Esophagus squamous epithelium (tissue), 5 donors: ENCODE measurements at regions not wholly inside any gene's neighbourhood (a gene's known extent, or its start where the extent isn't known, plus 50 kb on each side); places are given as distances from the start of the nearest gene placed in this dataset.

Experiments used
- DNase-seq: peaks from one replicate; lab custom pipeline; 2025; lab: John Stamatoyannopoulos, UW
- H3K27ac ChIP-seq, 4 donors: fragments of 200-600 bp; sonication (generic); one replicate each; pipeline ENCODE4 v1.5.1; 2016 to 2019; ENCODE audit warnings: mild to moderate bottlenecking in 1 of 4
- H3K27me3 ChIP-seq, 4 donors: fragments of 200-600 bp; sonication (generic); 1 replicate in 3 of 4; 2 replicates in 1 of 4; pipeline versions ENCODE4 v1.5.1 to v1.6.0; 2017 to 2021; ENCODE audit warnings: antibody characterized with exemption in 1 of 4
- H3K36me3 ChIP-seq, 3 donors: fragments of 200-600 bp; sonication (generic); one replicate each; pipeline ENCODE4 v1.5.1; 2016 to 2019
- H3K4me1 ChIP-seq, 3 donors: fragments of 200-600 bp; sonication (generic); one replicate each; pipeline ENCODE4 v1.5.1; 2017 to 2019
- H3K4me3 ChIP-seq, 4 donors: fragments of 200-600 bp; sonication (generic); 1 replicate in 3 of 4; 2 replicates in 1 of 4; pipeline ENCODE4 v1.5.1; 2016 to 2019; ENCODE audit warnings: mild to moderate bottlenecking in 2 of 4, moderate library complexity in 1 of 4
- H3K9me3 ChIP-seq, 3 donors: fragments of 200-600 bp; sonication (generic); one replicate each; pipeline ENCODE4 v1.5.1; 2016 to 2019
- POLR2A ChIP-seq, 4 donors: fragments of 450-650 bp; IDR thresholded peaks; one replicate each; pipeline ENCODE4 v1.6.1; 2017; ENCODE audit warnings: antibody characterized with exemption in 4 of 4, mild to moderate bottlenecking in 4 of 4, moderate library complexity in 3 of 4
- WGBS, 2 donors: methylation state at CpG; one replicate each; pipeline ENCODE4 v1.1.5; 2018; 5-methylcytosine and 5-hydroxymethylcytosine counted together
- intact Hi-C: fragments of 100-400 bp; cut with DNase I; formaldehyde crosslinking; loops from one replicate; pipeline ENCODE4 v1.15.0; 2022
- TF ChIP-seq, protein P1 (sequence below), 6 experiments: fragments of 450-650 bp in 4 of 6; fragments of 200-600 bp in 2 of 6; sonication (generic) in 2 of 6; IDR thresholded peaks; one replicate each; pipeline ENCODE4 v1.5.1; 2016 to 2019; ENCODE audit warnings: antibody characterized with exemption in 6 of 6, mild to moderate bottlenecking in 4 of 6, moderate library complexity in 4 of 6
- donor health status: DM: yes; HTN: yes; CAD: no.

DNA sequence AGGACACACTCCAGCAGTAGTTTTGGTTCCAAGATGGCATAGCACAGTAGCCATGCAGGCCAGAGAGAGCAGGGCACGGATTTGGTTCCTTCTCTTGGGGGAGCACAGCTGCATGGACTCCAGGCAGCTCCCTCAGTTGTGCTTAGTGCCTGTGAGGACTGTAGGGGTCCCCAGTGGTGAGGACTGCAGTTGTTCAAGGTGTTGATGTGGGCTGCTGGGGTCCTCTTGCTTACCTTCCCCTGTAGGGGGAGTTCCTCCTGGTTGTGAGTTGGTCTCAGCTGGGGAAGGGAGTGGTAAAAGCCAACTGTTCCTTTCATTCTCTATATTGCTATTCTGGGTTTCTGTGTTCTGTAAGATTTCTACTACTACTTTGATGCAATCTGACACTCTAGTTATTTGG is 606.5 kb downstream of the MAGEB5 start:
- 0% methylated on average over 1 of the region's 1 CpG; no CpG with 5 or more reads in 1 of the 2 donors for WGBS, 2 donors
- no peak overlapping the region for H3K27ac ChIP-seq
- H3K4me1 ChIP-seq, result no peaks in the 10 kb centered on the region
- no peaks in the 10 kb centered on the region for H3K9me3 ChIP-seq
- intact Hi-C loops, result no loop called here
- H3K36me3 ChIP-seq, result no peaks in the 10 kb centered on the region
- H3K27me3 ChIP-seq, result no peaks in the 10 kb centered on the region
- no peak overlapping the region for H3K4me3 ChIP-seq
- DNase-seq, result no peak
- TF ChIP-seq, protein P1, sequence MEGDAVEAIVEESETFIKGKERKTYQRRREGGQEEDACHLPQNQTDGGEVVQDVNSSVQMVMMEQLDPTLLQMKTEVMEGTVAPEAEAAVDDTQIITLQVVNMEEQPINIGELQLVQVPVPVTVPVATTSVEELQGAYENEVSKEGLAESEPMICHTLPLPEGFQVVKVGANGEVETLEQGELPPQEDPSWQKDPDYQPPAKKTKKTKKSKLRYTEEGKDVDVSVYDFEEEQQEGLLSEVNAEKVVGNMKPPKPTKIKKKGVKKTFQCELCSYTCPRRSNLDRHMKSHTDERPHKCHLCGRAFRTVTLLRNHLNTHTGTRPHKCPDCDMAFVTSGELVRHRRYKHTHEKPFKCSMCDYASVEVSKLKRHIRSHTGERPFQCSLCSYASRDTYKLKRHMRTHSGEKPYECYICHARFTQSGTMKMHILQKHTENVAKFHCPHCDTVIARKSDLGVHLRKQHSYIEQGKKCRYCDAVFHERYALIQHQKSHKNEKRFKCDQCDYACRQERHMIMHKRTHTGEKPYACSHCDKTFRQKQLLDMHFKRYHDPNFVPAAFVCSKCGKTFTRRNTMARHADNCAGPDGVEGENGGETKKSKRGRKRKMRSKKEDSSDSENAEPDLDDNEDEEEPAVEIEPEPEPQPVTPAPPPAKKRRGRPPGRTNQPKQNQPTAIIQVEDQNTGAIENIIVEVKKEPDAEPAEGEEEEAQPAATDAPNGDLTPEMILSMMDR (IDR thresholded peaks at IDR 0.05), result no peak
- TF ChIP-seq POLR2A (IDR thresholded peaks at IDR 0.05), result no peak

DNA sequence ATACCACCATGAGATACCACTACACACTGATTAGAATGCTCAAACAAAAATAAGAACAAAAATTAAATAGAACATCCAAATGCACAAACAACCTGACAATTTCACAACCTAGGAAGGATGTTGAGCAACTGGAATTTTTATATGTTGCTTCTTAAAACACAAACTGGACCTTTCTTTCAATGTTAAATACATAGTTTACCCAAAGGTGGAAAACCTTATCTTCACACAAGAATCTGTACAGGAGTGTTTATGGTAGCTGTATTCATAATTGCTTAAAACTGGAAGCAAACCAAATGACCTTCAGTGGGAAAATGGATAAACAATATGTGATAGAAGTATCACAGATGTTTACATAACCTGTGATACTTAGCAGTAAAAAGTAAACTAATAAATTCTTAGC is 573.8 kb downstream of the MAGEB5 start:
- Histone ChIP-seq H3K27ac (no peak overlapping the region), H3K4me1 (no peaks in the 10 kb centered on the region), H3K27me3 (no peaks in the 10 kb centered on the region), H3K9me3 (no peaks in the 10 kb centered on the region), H3K4me3 (no peak overlapping the region), H3K36me3 (no peaks in the 10 kb centered on the region)
- no peak for DNase-seq
- intact Hi-C loops, result no loop called here
- TF ChIP-seq POLR2A (IDR thresholded peaks at IDR 0.05), result no peak
- TF ChIP-seq, protein P1 (IDR thresholded peaks at IDR 0.05), result no peak

DNA sequence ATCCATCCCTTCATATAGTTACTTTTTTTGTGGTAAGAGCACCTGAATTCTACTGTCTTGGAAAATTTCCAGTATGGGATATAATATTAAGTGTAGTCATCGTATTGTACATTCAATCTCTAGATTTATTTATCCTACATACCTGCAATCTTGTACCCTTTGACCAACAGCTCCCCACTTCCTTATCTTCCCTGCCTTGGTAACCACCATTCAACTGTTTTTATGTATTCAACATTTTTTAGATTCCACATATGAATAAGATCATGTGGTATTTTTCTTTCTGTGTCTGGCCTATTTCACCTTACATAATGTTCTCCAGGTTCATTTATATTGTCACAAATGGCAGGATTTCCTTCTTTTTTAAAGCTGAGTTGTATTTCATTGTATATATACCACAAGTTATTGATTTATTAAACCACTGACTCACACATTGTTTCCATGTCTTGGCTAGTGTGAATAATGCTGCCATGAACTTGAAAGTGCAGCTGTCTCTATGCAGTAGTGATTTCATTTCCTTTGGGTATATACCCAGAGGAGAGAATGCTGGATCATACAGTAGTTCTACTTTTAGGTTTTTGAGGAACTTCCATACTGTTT is 572.5 kb downstream of the MAGEB5 start:
- H3K27ac ChIP-seq, result no peak overlapping the region
- intact Hi-C loops, result no loop called here
- TF ChIP-seq POLR2A (IDR thresholded peaks at IDR 0.05), result no peak
- TF ChIP-seq, protein P1 (IDR thresholded peaks at IDR 0.05), result no peak
- DNase-seq, result no peak
- H3K4me3 ChIP-seq, result no peak overlapping the region
- WGBS, 2 donors, result 54% methylated on average over 1 of the region's 1 CpG
- no peaks in the 10 kb centered on the region for H3K4me1 ChIP-seq
- H3K9me3 ChIP-seq, result no peaks in the 10 kb centered on the region
- no peaks in the 10 kb centered on the region for H3K27me3 ChIP-seq
- no peaks in the 10 kb centered on the region for H3K36me3 ChIP-seq

DNA sequence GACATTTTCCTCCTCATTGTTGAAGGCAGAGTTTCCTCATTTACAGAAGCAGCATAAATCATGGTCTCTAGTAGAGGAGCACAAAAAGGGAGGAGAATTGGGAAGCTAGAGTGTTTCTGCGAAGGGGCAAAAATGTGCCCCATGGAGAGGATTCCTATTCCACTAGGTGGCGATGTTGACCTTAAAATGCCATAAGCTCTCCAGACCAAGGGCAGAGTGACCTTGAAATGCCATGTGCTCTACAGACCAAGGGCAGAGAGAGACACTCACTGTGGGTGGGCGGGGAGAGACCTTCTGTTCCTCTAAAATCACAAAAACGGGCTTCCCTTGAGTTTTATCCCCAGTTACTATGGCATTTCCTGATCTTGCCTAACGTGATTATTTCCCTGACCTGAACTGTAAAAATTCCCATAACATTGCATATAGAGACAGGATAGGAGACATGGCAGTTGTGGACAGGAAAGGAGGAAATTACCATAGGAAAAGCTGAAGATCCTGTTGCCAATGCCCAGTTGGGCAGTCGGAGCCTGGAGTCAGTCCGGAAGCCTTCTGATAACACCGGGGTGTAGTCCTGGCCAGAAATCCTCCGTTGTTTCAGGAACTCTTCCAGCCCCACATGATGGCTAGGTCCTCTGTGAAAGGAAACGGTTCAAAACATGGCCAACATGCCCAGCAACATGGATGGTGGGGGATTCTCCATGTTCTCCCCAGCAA is 567.7 kb downstream of the MAGEB5 start:
- Histone ChIP-seq H3K27ac (no peak overlapping the region), H3K27me3 (no peaks in the 10 kb centered on the region), H3K9me3 (no peaks in the 10 kb centered on the region), H3K4me1 (no peaks in the 10 kb centered on the region), H3K4me3 (no peak overlapping the region), H3K36me3 (no peaks in the 10 kb centered on the region)
- no peak for DNase-seq
- intact Hi-C loops, result no loop called here
- no peak for TF ChIP-seq POLR2A (IDR thresholded peaks at IDR 0.05)
- TF ChIP-seq, protein P1 (IDR thresholded peaks at IDR 0.05), result peak in 3 of 6 experiments; percentile 16 to 27 (median 18)
- 59 to 60% methylated on average over 3 to 9 of the region's 10 CpGs for WGBS, 2 donors

DNA sequence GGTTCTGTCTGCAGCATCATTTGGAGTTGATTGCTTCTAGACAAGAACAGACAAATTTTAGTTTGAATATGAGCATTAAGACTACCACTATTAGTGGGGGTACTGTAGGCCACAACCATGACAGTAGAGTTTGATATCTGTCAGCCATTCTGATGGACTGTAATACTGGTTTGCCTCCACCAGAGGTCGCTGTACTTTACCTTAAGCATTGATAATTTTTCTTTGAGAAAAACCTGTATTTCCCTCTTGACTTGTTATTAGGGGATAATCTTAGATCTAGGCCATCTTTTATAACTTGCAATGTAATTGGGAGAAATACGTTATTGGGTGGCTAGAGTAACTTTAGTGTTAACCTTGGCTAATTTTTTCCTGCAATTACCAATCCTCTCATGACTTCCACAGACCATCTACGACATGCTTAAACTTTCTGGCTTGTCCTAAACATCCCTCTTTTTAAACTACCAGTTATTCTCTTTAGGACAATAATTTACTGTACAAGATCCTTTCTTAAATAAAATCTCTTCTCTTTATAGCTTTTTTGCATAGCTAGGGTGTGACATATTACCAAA is 562.4 kb downstream of the MAGEB5 start:
- intact Hi-C loops, result no loop called here
- Histone ChIP-seq H3K36me3 (no peaks in the 10 kb centered on the region), H3K4me1 (no peaks in the 10 kb centered on the region), H3K27me3 (no peaks in the 10 kb centered on the region), H3K9me3 (no peaks in the 10 kb centered on the region), H3K27ac (no peak overlapping the region), H3K4me3 (no peak overlapping the region)
- TF ChIP-seq POLR2A (IDR thresholded peaks at IDR 0.05), result no peak
- TF ChIP-seq, protein P1 (IDR thresholded peaks at IDR 0.05), result no peak
- 46 to 60% methylated on average over 3 of the region's 3 CpGs for WGBS, 2 donors
- DNase-seq, result no peak
